ENCODE measurements at regions not wholly inside any gene's neighbourhood (a gene's known extent, or its start where the extent isn't known, plus 50 kb on each side); places are given as distances from the start of the nearest gene placed in this dataset.

GRCh38 chr2:122858075-122858702, 1102.7 kb downstream of the TSN start:
- DNase-seq: no peak

GRCh38 chr2:122858813-122859212, 1103.4 kb downstream of the TSN start:
- no peak for DNase-seq

GRCh38 chr2:122859260-122859659, 1103.8 kb downstream of the TSN start:
- no peak for DNase-seq

GRCh38 chr2:122863532-122863931, 1108.1 kb downstream of the TSN start:
- no peak for DNase-seq

GRCh38 chr2:122864728-122865127, 1109.3 kb downstream of the TSN start:
- DNase-seq: no peak

- no peak for DNase-seq
These were observed 1110.6 kb downstream of the TSN start for GRCh38 chr2:122866095-122866494.

- no peak for DNase-seq
These were observed 1112.5 kb downstream of the TSN start for GRCh38 chr2:122867941-122868340.

- DNase-seq: no peak
These were observed 1113.3 kb downstream of the TSN start for GRCh38 chr2:122868646-122869275.

GRCh38 chr2:122873951-122874350, 1118.5 kb downstream of the TSN start:
- no peak for DNase-seq

- DNase-seq: no peak
These were observed 1119.8 kb downstream of the TSN start for GRCh38 chr2:122875091-122875865.

GRCh38 chr2:122883849-122884248, 1128.4 kb downstream of the TSN start:
- DNase-seq: no peak

- DNase-seq: no peak
These were observed 1129.4 kb downstream of the TSN start for GRCh38 chr2:122884889-122885288.

- no peak for DNase-seq
These were observed 1130.0 kb downstream of the TSN start for GRCh38 chr2:122885436-122885835.

- no peak for DNase-seq
These were observed 1131.2 kb downstream of the TSN start for GRCh38 chr2:122886479-122887145.

GRCh38 chr2:122899614-122900013, 1125.5 kb upstream of the CNTNAP5 start:
- DNase-seq: no peak

GRCh38 chr2:122905431-122905830, 1119.7 kb upstream of the CNTNAP5 start:
- no peak for DNase-seq

- DNase-seq: no peak
These were observed 1116.9 kb upstream of the CNTNAP5 start for GRCh38 chr2:122908159-122908558.

GRCh38 chr2:122927197-122927596, 1097.9 kb upstream of the CNTNAP5 start:
- no peak for DNase-seq

GRCh38 chr2:122927710-122928557, 1097.2 kb upstream of the CNTNAP5 start:
- no peak for DNase-seq

GRCh38 chr2:122929347-122929746, 1095.7 kb upstream of the CNTNAP5 start:
- DNase-seq: no peak

- DNase-seq: no peak
These were observed 1089.6 kb upstream of the CNTNAP5 start for GRCh38 chr2:122935506-122935905.

- no peak for DNase-seq
These were observed 1085.3 kb upstream of the CNTNAP5 start for GRCh38 chr2:122939796-122940195.

GRCh38 chr2:122949523-122949922, 1075.6 kb upstream of the CNTNAP5 start:
- DNase-seq: no peak
